ENCODE measurements at regions not wholly inside any gene's neighbourhood (a gene's known extent, or its start where the extent isn't known, plus 50 kb on each side); places are given as distances from the start of the nearest gene placed in this dataset.
"Not testable (repeated sequence)": the region's sequence is repeated elsewhere in the genome, so short reads cannot be mapped to it uniquely, and the experiment has no call there.

DNA sequence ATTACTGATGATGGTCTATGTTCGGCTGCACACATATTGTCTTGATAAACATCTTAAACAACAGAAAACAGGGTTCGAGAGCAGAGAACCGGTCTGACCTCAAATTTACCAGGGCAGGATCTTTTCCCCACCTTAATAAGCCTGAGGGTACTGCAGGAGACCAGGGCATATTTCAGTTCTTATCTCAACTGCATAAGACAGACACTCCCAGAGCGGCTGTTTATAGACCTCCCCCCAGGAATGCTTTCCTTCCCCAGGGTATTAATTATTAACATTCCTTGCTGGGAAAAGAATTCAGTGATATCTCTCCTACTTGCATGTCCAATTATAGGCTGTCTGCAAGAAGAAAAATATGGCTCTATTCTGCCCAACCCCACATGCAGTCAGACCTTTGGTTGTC, 871.6 kb downstream of the DNAH5 start:
- TF ChIP-seq, protein P1, sequence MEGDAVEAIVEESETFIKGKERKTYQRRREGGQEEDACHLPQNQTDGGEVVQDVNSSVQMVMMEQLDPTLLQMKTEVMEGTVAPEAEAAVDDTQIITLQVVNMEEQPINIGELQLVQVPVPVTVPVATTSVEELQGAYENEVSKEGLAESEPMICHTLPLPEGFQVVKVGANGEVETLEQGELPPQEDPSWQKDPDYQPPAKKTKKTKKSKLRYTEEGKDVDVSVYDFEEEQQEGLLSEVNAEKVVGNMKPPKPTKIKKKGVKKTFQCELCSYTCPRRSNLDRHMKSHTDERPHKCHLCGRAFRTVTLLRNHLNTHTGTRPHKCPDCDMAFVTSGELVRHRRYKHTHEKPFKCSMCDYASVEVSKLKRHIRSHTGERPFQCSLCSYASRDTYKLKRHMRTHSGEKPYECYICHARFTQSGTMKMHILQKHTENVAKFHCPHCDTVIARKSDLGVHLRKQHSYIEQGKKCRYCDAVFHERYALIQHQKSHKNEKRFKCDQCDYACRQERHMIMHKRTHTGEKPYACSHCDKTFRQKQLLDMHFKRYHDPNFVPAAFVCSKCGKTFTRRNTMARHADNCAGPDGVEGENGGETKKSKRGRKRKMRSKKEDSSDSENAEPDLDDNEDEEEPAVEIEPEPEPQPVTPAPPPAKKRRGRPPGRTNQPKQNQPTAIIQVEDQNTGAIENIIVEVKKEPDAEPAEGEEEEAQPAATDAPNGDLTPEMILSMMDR (IDR thresholded peaks at IDR 0.05) = not testable (repeated sequence)
- not testable (repeated sequence) for TF ChIP-seq EP300, POLR2A (IDR thresholded peaks at IDR 0.05)
